ENCODE measurements at regions not wholly inside any gene's neighbourhood (a gene's known extent, or its start where the extent isn't known, plus 50 kb on each side); places are given as distances from the start of the nearest gene placed in this dataset.

GRCh38 chr4:181690498-181690897 is 552.7 kb upstream of the TENM3 start:
- no peak for TF ChIP-seq SMAD1 (CRISPR knock-in tag; IDR thresholded peaks at IDR 0.05; ENCODE audit: borderline replicate concordance, low read depth)
- no peak for TF ChIP-seq CTCF (CRISPR knock-in tag; IDR thresholded peaks at IDR 0.05)
- no peak for TF ChIP-seq KDM2A (CRISPR knock-in tag; IDR thresholded peaks at IDR 0.05; ENCODE audit: borderline replicate concordance, low read depth)
- no peak for TF ChIP-seq CBFB (CRISPR knock-in tag; IDR thresholded peaks at IDR 0.05)
- no peak for TF ChIP-seq PAXIP1 (CRISPR knock-in tag; conservative IDR thresholded peaks at IDR 0.05)
- no peak for TF ChIP-seq HDAC2 (CRISPR knock-in tag; IDR thresholded peaks at IDR 0.05)
- TF ChIP-seq POLR2AphosphoS5 (IDR thresholded peaks at IDR 0.05; ENCODE audit: low read depth, low read length) = no peak
- no peak for TF ChIP-seq CREB1 (IDR thresholded peaks at IDR 0.05)
- TF ChIP-seq CREB1 (CRISPR knock-in tag; IDR thresholded peaks at IDR 0.05) = no peak
- TF ChIP-seq POLR2A (IDR thresholded peaks at IDR 0.05; ENCODE audit: insufficient read depth in 1 of 2, low read depth in 2 of 2, low read length in 2 of 2) = no peak
- TF ChIP-seq ZNF30 (CRISPR knock-in tag; IDR thresholded peaks at IDR 0.05) = no peak

All from HepG2 (cell line).